Right lobe of liver (tissue), 4 donors: ENCODE measurements at regions not wholly inside any gene's neighbourhood (a gene's known extent, or its start where the extent isn't known, plus 50 kb on each side); places are given as distances from the start of the nearest gene placed in this dataset.

Source experiments
- CTCF ChIP-seq, 4 donors: fragments of 200-600 bp in 3 of 4; fragments of 450-650 bp in 1 of 4; IDR thresholded peaks; one replicate each; pipeline versions ENCODE4 v1.5.1 to v1.8.0; 2016 to 2022; ENCODE audit warnings: antibody characterized with exemption in 4 of 4, mild to moderate bottlenecking in 2 of 4
- POLR2A ChIP-seq: fragments of 450-650 bp; IDR thresholded peaks from one replicate; pipeline ENCODE4 v1.6.1; 2017; ENCODE audit warnings: antibody characterized with exemption, mild to moderate bottlenecking
- donor health status: DM: no; HTN: no; CAD: no.
- donor health status: DM: no; HTN: no; CAD: no.
- donor health status: DM: no; HTN: yes; CAD: no.

GRCh38 chr3:70774641-70775040, 462.2 kb upstream of the MDFIC2 start:
- TF ChIP-seq POLR2A (no peak), CTCF (IDR thresholded peaks at IDR 0.05) (no peak)
